ENCODE measurements at regions not wholly inside any gene's neighbourhood (a gene's known extent, or its start where the extent isn't known, plus 50 kb on each side); places are given as distances from the start of the nearest gene placed in this dataset.

DNA sequence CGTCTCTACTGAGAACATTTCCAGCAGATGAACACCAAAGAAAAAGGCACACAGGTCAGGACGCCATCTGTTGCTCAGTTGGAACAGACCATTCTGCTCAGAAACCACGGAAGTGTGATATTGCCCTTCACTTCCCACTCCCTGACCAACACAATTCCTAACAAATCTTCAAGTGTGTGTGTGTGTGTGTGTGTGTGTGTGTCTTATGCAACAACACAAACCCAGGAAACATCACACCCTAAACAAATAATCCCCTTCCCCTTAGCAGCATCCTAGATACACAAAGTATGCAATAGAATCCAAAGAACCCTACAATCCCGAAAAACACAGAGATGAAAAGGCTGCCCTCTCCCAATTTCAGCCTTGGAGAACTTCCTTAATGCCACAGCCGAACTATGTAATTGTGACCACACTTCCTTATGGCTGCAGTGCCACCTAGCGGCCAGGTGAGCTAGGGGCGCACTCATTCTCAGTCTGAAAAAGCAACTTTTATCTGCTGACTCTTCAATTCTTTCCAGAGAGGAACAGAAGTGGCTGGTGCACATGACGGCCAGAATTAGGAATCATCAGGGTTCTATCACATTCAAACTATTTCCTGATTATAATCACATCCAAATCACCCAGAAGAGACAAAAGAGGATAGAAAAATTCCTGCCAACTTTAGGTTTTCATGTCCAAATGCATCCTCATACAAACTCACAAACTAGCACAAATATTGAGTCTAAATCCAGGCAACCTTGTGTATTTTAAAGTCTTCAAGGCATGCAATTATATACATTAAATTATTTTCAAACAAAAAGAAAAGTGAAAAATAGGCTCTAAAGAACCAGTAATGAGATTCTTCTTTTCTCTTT, 164.9 kb downstream of the DHX15 start:
- in situ Hi-C loops (cut with MboI; ENCODE audit: low sequenced_read_pairs in 4 of 4), result loop anchor here in 2 of 4 donors (25.0 kb wide), 2 partner anchors 482 to 1057 kb away; no protein-coding TSS in a partner anchor
- Histone ChIP-seq H3K9me3 (no peaks in the 10 kb centered on the region), H3K27ac (peak overlapping the region in 1 of 4 donors; percentile 4), H3K4me3 (no peak overlapping the region), H3K4me1 (peaks cover 10 to 13% of the 10 kb centered on the region in 2 donors), H3K36me3 (no peaks in the 10 kb centered on the region), H3K27me3 (no peaks in the 10 kb centered on the region)
- DNase-seq, result peak; percentile 40 to 72
- peak; percentile 71 to 77 for ATAC-seq
- TF ChIP-seq, protein P1, sequence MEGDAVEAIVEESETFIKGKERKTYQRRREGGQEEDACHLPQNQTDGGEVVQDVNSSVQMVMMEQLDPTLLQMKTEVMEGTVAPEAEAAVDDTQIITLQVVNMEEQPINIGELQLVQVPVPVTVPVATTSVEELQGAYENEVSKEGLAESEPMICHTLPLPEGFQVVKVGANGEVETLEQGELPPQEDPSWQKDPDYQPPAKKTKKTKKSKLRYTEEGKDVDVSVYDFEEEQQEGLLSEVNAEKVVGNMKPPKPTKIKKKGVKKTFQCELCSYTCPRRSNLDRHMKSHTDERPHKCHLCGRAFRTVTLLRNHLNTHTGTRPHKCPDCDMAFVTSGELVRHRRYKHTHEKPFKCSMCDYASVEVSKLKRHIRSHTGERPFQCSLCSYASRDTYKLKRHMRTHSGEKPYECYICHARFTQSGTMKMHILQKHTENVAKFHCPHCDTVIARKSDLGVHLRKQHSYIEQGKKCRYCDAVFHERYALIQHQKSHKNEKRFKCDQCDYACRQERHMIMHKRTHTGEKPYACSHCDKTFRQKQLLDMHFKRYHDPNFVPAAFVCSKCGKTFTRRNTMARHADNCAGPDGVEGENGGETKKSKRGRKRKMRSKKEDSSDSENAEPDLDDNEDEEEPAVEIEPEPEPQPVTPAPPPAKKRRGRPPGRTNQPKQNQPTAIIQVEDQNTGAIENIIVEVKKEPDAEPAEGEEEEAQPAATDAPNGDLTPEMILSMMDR (IDR thresholded peaks at IDR 0.05 in 4 of 5, conservative IDR thresholded peaks at IDR 0.05 in 1 of 5), result peak; percentile 77 to 94 (median 89)
- TF ChIP-seq POLR2A (IDR thresholded peaks at IDR 0.05), result no peak
- intact Hi-C loops (cut with DNase I; ENCODE audit: low total_unique reads), result loop anchor here (1.0 to 10.0 kb wide), 7 partner anchors 152 to 1051 kb away; no protein-coding TSS in a partner anchor

DNA sequence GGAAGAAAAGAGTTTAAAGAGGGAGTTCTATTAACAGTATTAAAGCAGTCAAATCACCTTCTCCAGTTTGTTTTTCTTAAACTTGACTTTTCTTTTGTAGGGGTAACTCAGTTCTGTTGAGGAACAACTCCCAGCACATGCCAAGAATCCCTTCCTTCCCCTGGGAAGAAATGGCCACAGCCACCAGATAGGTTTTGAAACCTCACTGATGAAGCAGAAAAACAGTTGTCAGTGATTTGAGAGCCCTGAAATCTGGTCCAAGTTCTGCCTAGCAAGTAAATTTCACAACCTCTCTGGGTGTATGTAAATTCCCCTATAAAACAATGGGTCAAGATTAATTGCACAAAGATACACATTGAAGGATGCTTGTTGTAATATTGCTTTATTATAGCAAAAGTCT, 167.1 kb downstream of the DHX15 start:
- Histone ChIP-seq H3K9me3 (no peaks in the 10 kb centered on the region), H3K4me1 (peaks cover 10 to 13% of the 10 kb centered on the region in 2 donors), H3K36me3 (no peaks in the 10 kb centered on the region), H3K27me3 (no peaks in the 10 kb centered on the region), H3K27ac (peak overlapping the region; percentile 46 to 73 (median 63)), H3K4me3 (no peak overlapping the region)
- peak; percentile 12 to 60 for DNase-seq
- intact Hi-C loops (cut with DNase I; ENCODE audit: low total_unique reads), result loop anchor here (5.0 to 10.0 kb wide), 6 partner anchors 150 to 552 kb away; no protein-coding TSS in a partner anchor
- no peak for TF ChIP-seq POLR2A (IDR thresholded peaks at IDR 0.05)
- TF ChIP-seq, protein P1 (IDR thresholded peaks at IDR 0.05 in 4 of 5, conservative IDR thresholded peaks at IDR 0.05 in 1 of 5), result no peak
- in situ Hi-C loops (cut with MboI; ENCODE audit: low sequenced_read_pairs in 4 of 4), result loop anchor here in 2 of 4 donors (25.0 kb wide), 2 partner anchors 480 to 1055 kb away; no protein-coding TSS in a partner anchor
- ATAC-seq, result peak; percentile 37 to 76

DNA sequence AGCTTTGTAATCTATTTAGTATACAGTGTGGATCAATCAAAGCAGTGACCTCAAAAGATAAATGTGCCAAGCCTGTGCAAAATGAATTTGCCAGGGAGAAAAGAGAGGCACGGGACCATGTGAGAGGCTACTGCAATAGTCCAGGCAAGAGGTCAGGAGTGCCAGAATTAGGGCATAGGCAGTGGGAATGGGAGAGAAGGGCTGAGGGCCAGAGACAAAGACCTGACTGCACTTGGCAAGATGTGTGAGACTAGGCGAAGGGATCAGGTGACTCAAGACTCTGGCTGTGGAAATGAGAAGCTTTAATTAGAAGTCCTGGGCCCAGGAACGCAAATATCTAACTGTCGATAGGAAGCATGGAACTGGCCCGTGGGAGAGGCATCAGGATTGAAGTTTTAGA, 168.1 kb downstream of the DHX15 start:
- no peaks in the 10 kb centered on the region for H3K27me3 ChIP-seq
- peak; percentile 33 to 75 for DNase-seq
- no peak for TF ChIP-seq POLR2A (IDR thresholded peaks at IDR 0.05)
- H3K4me1 ChIP-seq, result peaks cover 10 to 13% of the 10 kb centered on the region in 2 donors
- in situ Hi-C loops (cut with MboI; ENCODE audit: low sequenced_read_pairs in 4 of 4), result loop anchor here in 2 of 4 donors (25.0 kb wide), 2 partner anchors 479 to 1054 kb away; no protein-coding TSS in a partner anchor
- H3K9me3 ChIP-seq, result no peaks in the 10 kb centered on the region
- peak; percentile 77 to 85 for ATAC-seq
- intact Hi-C loops (cut with DNase I; ENCODE audit: low total_unique reads), result loop anchor here (5.0 to 10.0 kb wide), 6 partner anchors 149 to 551 kb away; no protein-coding TSS in a partner anchor
- H3K4me3 ChIP-seq, result no peak overlapping the region
- H3K36me3 ChIP-seq, result no peaks in the 10 kb centered on the region
- peak overlapping the region; percentile 46 to 73 (median 63) for H3K27ac ChIP-seq

DNA sequence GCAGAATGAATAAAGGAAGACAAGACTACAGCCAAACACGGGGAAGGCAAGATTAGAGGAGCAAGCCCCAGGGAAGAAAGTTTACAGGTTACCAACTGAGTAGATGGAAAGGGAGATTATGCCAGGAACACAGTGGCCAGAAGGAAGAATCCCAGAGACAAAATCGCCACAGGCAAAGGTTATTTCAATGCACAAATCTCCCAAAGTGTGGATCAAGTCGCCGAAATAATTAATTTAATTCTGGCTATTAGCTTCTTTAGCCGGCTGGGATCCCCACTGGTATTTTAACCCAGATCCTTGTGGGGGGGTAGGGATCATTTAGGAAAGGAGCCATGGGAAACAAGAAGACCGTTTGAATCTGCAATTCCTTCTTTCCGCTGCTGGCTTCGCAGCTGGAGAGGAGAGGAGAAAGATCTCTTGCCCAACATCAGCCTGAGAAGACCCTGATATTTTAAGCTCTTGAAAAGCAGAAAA, 171.0 kb downstream of the DHX15 start:
- no peak overlapping the region for H3K4me3 ChIP-seq
- no peaks in the 10 kb centered on the region for H3K27me3 ChIP-seq
- ATAC-seq (no peak), DNase-seq (no peak)
- no peak for TF ChIP-seq POLR2A (IDR thresholded peaks at IDR 0.05)
- TF ChIP-seq, protein P1 (IDR thresholded peaks at IDR 0.05 in 4 of 5, conservative IDR thresholded peaks at IDR 0.05 in 1 of 5), result no peak
- in situ Hi-C loops (cut with MboI; ENCODE audit: low sequenced_read_pairs in 4 of 4) (loop anchor here in 2 of 4 donors (25.0 kb wide), 2 partner anchors 476 to 1051 kb away; no protein-coding TSS in a partner anchor), intact Hi-C loops (cut with DNase I; ENCODE audit: low total_unique reads) (loop anchor here (10.0 kb wide), 2 partner anchors 309 to 549 kb away; no protein-coding TSS in a partner anchor)
- H3K4me1 ChIP-seq, result peaks cover 8 to 10% of the 10 kb centered on the region in 2 donors
- H3K36me3 ChIP-seq, result no peaks in the 10 kb centered on the region
- H3K27ac ChIP-seq, result no peak overlapping the region
- H3K9me3 ChIP-seq, result no peaks in the 10 kb centered on the region
